ENCODE measurements at regions not wholly inside any gene's neighbourhood (a gene's known extent, or its start where the extent isn't known, plus 50 kb on each side); places are given as distances from the start of the nearest gene placed in this dataset.

- no peak for TF ChIP-seq EZH2 (IDR thresholded peaks at IDR 0.05; ENCODE audit: borderline replicate concordance, low read depth, low read length, poor library complexity, severe bottlenecking)
- TF ChIP-seq CTCF (conservative IDR thresholded peaks at IDR 0.05; ENCODE audit: low read depth, low read length) = no peak
- intact Hi-C loops (cut with micrococcal nuclease; ENCODE audit: unreplicated experiment) = no loop called here
- Histone ChIP-seq H3K27me3 (replicated peaks; ENCODE audit: insufficient read depth, low read depth, low read length, poor library complexity) (peaks cover 81% of the 10 kb centered on the region), H3K4me1 (ENCODE audit: insufficient read depth, low read length, poor library complexity, severe bottlenecking) (no peaks in the 10 kb centered on the region), H3K27ac (ENCODE audit: low read depth, low read length, poor library complexity, severe bottlenecking) (no peak overlapping the region), H3K9me3 (ENCODE audit: low read depth, low read length, poor library complexity, severe bottlenecking) (no peaks in the 10 kb centered on the region), H3K4me3 (ENCODE audit: low read depth, low read length, poor library complexity, severe bottlenecking) (no peak overlapping the region), H3K36me3 (ENCODE audit: insufficient read depth, low read length, poor library complexity, severe bottlenecking) (no peaks in the 10 kb centered on the region)
- ChIA-PET POLR2A (ENCODE audit: low non-redundant PET) (no interaction called here), CTCF (no interaction called here)
- no TSS peak for BruUV-seq (replicated peaks)
- DNase-seq (ENCODE audit: low spot score) = no peak
Observed at GRCh38 chr9:79237861-79238260, 333.9 kb upstream of the TLE4 start.

GRCh38 chr9:79240774-79241173 lies 331.0 kb upstream of the TLE4 start:
- POLR2A ChIA-PET (ENCODE audit: low non-redundant PET) = no interaction called here
- CTCF ChIA-PET = no interaction called here
- DNase-seq (ENCODE audit: low spot score) = no peak
- BruUV-seq (replicated peaks) = no TSS peak
- H3K4me3 ChIP-seq (ENCODE audit: low read depth, low read length, poor library complexity, severe bottlenecking) = no peak overlapping the region
- intact Hi-C loops (cut with micrococcal nuclease; ENCODE audit: unreplicated experiment) = no loop called here
- H3K4me1 ChIP-seq (ENCODE audit: insufficient read depth, low read length, poor library complexity, severe bottlenecking) = no peaks in the 10 kb centered on the region
- no peaks in the 10 kb centered on the region for H3K9me3 ChIP-seq (ENCODE audit: low read depth, low read length, poor library complexity, severe bottlenecking)
- H3K27ac ChIP-seq (ENCODE audit: low read depth, low read length, poor library complexity, severe bottlenecking) = no peak overlapping the region
- no peak for TF ChIP-seq EZH2 (IDR thresholded peaks at IDR 0.05; ENCODE audit: borderline replicate concordance, low read depth, low read length, poor library complexity, severe bottlenecking)
- no peak for TF ChIP-seq CTCF (conservative IDR thresholded peaks at IDR 0.05; ENCODE audit: low read depth, low read length)
- no peaks in the 10 kb centered on the region for H3K36me3 ChIP-seq (ENCODE audit: insufficient read depth, low read length, poor library complexity, severe bottlenecking)
- peaks cover 81% of the 10 kb centered on the region for H3K27me3 ChIP-seq (replicated peaks; ENCODE audit: insufficient read depth, low read depth, low read length, poor library complexity)

GRCh38 chr9:79242489-79242888 lies 329.3 kb upstream of the TLE4 start:
- CTCF ChIA-PET = no interaction called here

More at GRCh38 chr9:79242489-79242888, 329.3 kb upstream of the TLE4 start:
- BruUV-seq (replicated peaks) = no TSS peak
- H3K27ac ChIP-seq (ENCODE audit: low read depth, low read length, poor library complexity, severe bottlenecking) = no peak overlapping the region
- no peak for DNase-seq (ENCODE audit: low spot score)
- no peaks in the 10 kb centered on the region for H3K9me3 ChIP-seq (ENCODE audit: low read depth, low read length, poor library complexity, severe bottlenecking)
- POLR2A ChIA-PET (ENCODE audit: low non-redundant PET) = no interaction called here
- H3K4me1 ChIP-seq (ENCODE audit: insufficient read depth, low read length, poor library complexity, severe bottlenecking) = no peaks in the 10 kb centered on the region
- peaks cover 79% of the 10 kb centered on the region for H3K27me3 ChIP-seq (replicated peaks; ENCODE audit: insufficient read depth, low read depth, low read length, poor library complexity)
- TF ChIP-seq CTCF (conservative IDR thresholded peaks at IDR 0.05; ENCODE audit: low read depth, low read length) = no peak
- TF ChIP-seq EZH2 (IDR thresholded peaks at IDR 0.05; ENCODE audit: borderline replicate concordance, low read depth, low read length, poor library complexity, severe bottlenecking) = no peak
- intact Hi-C loops (cut with micrococcal nuclease; ENCODE audit: unreplicated experiment) = no loop called here
- no peaks in the 10 kb centered on the region for H3K36me3 ChIP-seq (ENCODE audit: insufficient read depth, low read length, poor library complexity, severe bottlenecking)
- H3K4me3 ChIP-seq (ENCODE audit: low read depth, low read length, poor library complexity, severe bottlenecking) = no peak overlapping the region

Measured in A673 (cell line).